Activated CD8-positive, alpha-beta T cell treated with anti-CD3 and anti-CD28 coated beads for 36 hours (primary cell): ENCODE measurements at regions not wholly inside any gene's neighbourhood (a gene's known extent, or its start where the extent isn't known, plus 50 kb on each side); places are given as distances from the start of the nearest gene placed in this dataset.

Experiments
- ATAC-seq: fragments of 200-7000 bp; cut with Tn5 transposase; one replicate; pipeline ENCODE4 v1.10.0; 2021; ENCODE audit warnings: mild to moderate bottlenecking, moderate library complexity
- CTCF ChIA-PET: fragments of 350-600 bp; sonication (Branson Sonifier 250); formaldehyde crosslinking; loops from one replicate; lab custom pipeline; 2021; ENCODE audit warnings: antibody characterized with exemption; lab: Charles Lee
- POLR2A ChIA-PET: fragments of 350-600 bp; sonication (Branson Sonifier 250); formaldehyde crosslinking; loops from one replicate; lab custom pipeline; 2021; ENCODE audit warnings: antibody characterized with exemption; lab: Charles Lee
- DNase-seq: peaks from one replicate; pipeline ENCODE4 v3.0.0-alpha.2; 2020
- H3K27ac Mint-ChIP-seq: one replicate; pipeline ENCODE4 v1.8.0; 2021; ENCODE audit warnings: mild to moderate bottlenecking, mixed read lengths
- H3K27me3 Mint-ChIP-seq: one replicate; pipeline ENCODE4 v1.8.0; 2021; ENCODE audit warnings: mixed read lengths
- H3K36me3 Mint-ChIP-seq: one replicate; pipeline ENCODE4 v1.8.0; 2021; ENCODE audit warnings: low read depth, mixed read lengths
- H3K4me1 Mint-ChIP-seq: one replicate; pipeline ENCODE4 v1.8.0; 2021; ENCODE audit warnings: low read depth, mixed read lengths
- H3K4me3 Mint-ChIP-seq: one replicate; pipeline ENCODE4 v1.8.0; 2021; ENCODE audit warnings: mild to moderate bottlenecking, moderate library complexity, mixed read lengths
- H3K9me3 Mint-ChIP-seq: one replicate; pipeline ENCODE4 v1.8.0; 2021; ENCODE audit warnings: mixed read lengths
- intact Hi-C: fragments of 100-400 bp; cut with micrococcal nuclease; formaldehyde crosslinking; loops from one replicate; pipeline ENCODE4 v1.10.0; 2022
- TF ChIP-seq, protein P1 (sequence below): fragments of 200-600 bp; IDR thresholded peaks from one replicate; pipeline ENCODE4 v1.8.0; 2022; ENCODE audit warnings: antibody characterized with exemption, mild to moderate bottlenecking

- Mint-ChIP-seq H3K27ac (no peak overlapping the region), H3K27me3 (no peaks in the 10 kb centered on the region), H3K9me3 (no peaks in the 10 kb centered on the region), H3K4me1 (no peaks in the 10 kb centered on the region), H3K4me3 (no peak overlapping the region), H3K36me3 (no peaks in the 10 kb centered on the region)
- intact Hi-C loops = no loop called here
- ChIA-PET CTCF (no interaction called here), POLR2A (no interaction called here)
- TF ChIP-seq, protein P1, sequence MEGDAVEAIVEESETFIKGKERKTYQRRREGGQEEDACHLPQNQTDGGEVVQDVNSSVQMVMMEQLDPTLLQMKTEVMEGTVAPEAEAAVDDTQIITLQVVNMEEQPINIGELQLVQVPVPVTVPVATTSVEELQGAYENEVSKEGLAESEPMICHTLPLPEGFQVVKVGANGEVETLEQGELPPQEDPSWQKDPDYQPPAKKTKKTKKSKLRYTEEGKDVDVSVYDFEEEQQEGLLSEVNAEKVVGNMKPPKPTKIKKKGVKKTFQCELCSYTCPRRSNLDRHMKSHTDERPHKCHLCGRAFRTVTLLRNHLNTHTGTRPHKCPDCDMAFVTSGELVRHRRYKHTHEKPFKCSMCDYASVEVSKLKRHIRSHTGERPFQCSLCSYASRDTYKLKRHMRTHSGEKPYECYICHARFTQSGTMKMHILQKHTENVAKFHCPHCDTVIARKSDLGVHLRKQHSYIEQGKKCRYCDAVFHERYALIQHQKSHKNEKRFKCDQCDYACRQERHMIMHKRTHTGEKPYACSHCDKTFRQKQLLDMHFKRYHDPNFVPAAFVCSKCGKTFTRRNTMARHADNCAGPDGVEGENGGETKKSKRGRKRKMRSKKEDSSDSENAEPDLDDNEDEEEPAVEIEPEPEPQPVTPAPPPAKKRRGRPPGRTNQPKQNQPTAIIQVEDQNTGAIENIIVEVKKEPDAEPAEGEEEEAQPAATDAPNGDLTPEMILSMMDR = no peak
- no peak for DNase-seq
- ATAC-seq = no peak
Measured at GRCh38 chr6:23870496-23870895, 255.5 kb upstream of the NRSN1 start.

DNA sequence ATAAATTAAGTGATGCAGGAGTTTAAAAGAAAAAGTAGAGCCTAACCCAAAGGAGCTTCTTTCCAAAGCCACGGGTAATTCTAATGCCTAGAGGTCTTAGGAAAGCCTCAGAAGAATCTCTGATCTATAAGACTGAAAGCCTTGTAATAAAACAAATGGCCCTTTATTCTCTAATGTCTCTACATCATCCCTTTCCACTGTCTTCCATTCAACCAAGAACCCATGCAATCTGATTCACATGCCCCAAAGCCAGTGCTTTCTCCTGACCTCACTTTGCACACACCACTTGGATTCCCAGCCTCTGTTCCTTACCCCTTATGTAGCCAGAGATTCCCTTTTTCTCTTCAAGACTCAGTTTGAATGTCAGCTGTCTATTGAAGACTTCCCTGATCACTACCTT lies 252.9 kb upstream of the NRSN1 start:
- ChIA-PET POLR2A (no interaction called here), CTCF (no interaction called here)
- H3K27ac Mint-ChIP-seq = no peak overlapping the region
- H3K27me3 Mint-ChIP-seq = no peaks in the 10 kb centered on the region
- no peaks in the 10 kb centered on the region for H3K4me1 Mint-ChIP-seq
- no peaks in the 10 kb centered on the region for H3K36me3 Mint-ChIP-seq
- DNase-seq = no peak
- TF ChIP-seq, protein P1 = no peak
- ATAC-seq = no peak
- intact Hi-C loops = no loop called here
- H3K4me3 Mint-ChIP-seq = no peak overlapping the region
- H3K9me3 Mint-ChIP-seq = no peaks in the 10 kb centered on the region

- Mint-ChIP-seq H3K9me3 (no peaks in the 10 kb centered on the region), H3K27me3 (no peaks in the 10 kb centered on the region), H3K27ac (no peak overlapping the region), H3K4me1 (no peaks in the 10 kb centered on the region), H3K36me3 (no peaks in the 10 kb centered on the region), H3K4me3 (no peak overlapping the region)
- ChIA-PET POLR2A (no interaction called here), CTCF (no interaction called here)
- DNase-seq = no peak
- no peak for ATAC-seq
- TF ChIP-seq, protein P1 = no peak
- intact Hi-C loops = no loop called here
Measured at GRCh38 chr6:23875006-23875405, 251.0 kb upstream of the NRSN1 start.

- H3K36me3 Mint-ChIP-seq = no peaks in the 10 kb centered on the region
- TF ChIP-seq, protein P1 = no peak
- no peaks in the 10 kb centered on the region for H3K27me3 Mint-ChIP-seq
- ChIA-PET POLR2A (no interaction called here), CTCF (no interaction called here)
- ATAC-seq (no peak), DNase-seq (no peak)
- no peak overlapping the region for H3K27ac Mint-ChIP-seq
- intact Hi-C loops = no loop called here
- no peaks in the 10 kb centered on the region for H3K4me1 Mint-ChIP-seq
- no peaks in the 10 kb centered on the region for H3K9me3 Mint-ChIP-seq
- no peak overlapping the region for H3K4me3 Mint-ChIP-seq
Measured at GRCh38 chr6:23879816-23880215, 246.2 kb upstream of the NRSN1 start.

DNA sequence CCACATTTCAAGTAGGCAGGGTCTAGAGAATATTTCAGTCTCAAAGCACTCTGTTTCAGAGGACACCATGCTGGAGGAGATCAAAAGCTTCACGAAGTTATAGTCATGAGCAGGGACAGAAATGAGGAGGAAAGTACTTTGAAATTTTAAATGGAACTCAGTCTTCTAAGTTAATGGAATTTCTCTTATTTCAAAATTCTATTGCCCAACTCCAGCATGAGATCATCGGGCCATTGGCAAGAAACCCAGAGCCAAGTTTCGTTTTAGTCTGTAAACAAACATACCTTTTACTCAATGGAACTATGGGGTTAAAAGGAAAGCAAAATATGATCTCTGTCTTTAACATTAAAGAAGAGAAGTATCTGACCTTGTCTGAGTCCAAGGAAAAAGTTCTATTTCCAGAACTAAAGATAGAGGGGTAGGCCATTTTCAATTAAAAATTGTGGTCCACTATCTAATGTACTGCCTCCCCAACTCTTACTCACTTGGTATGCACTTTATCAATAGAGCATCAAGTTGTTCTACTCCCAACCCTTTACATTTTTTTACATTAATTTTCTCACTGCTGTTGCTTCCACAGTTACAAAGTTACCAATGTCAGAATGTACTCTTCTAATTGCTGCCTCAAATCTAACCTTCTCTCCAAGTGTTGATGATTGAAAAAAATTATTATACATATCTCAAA lies 235.3 kb upstream of the NRSN1 start:
- TF ChIP-seq, protein P1 = no peak
- Mint-ChIP-seq H3K27me3 (no peaks in the 10 kb centered on the region), H3K4me1 (no peaks in the 10 kb centered on the region), H3K9me3 (no peaks in the 10 kb centered on the region), H3K36me3 (no peaks in the 10 kb centered on the region), H3K27ac (no peak overlapping the region), H3K4me3 (no peak overlapping the region)
- ChIA-PET CTCF (no interaction called here), POLR2A (no interaction called here)
- intact Hi-C loops = no loop called here
- DNase-seq (no peak), ATAC-seq (no peak)
